Trophoblast cell (in vitro differentiated cells and primary cell): ENCODE measurements at regions not wholly inside any gene's neighbourhood (a gene's known extent, or its start where the extent isn't known, plus 50 kb on each side); places are given as distances from the start of the nearest gene placed in this dataset.
"Not testable (repeated sequence)": the region's sequence is repeated elsewhere in the genome, so short reads cannot be mapped to it uniquely, and the experiment has no call there.

Source experiments
- DNase-seq, 2 donors: peaks; one replicate each; pipeline ENCODE4 v3.0.0-alpha.2; 2016
- H2AFZ ChIP-seq: 2 replicates; pipeline ENCODE4 v1.6.1; 2013; ENCODE audit warnings: low read length, moderate library complexity, mild to moderate bottlenecking; ENCODE audit not compliant: insufficient read depth, poor library complexity
- H2AK5ac ChIP-seq: 2 replicates; pipeline ENCODE4 v1.6.1; 2013; ENCODE audit warnings: mild to moderate bottlenecking, low read length
- H2BK120ac ChIP-seq: 2 replicates; pipeline ENCODE4 v1.6.1; 2013; ENCODE audit warnings: low read length, mild to moderate bottlenecking, moderate library complexity; ENCODE audit not compliant: insufficient read depth, poor library complexity
- H2BK12ac ChIP-seq: 2 replicates; pipeline ENCODE4 v1.6.1; 2013; ENCODE audit warnings: mild to moderate bottlenecking, low read length, moderate library complexity
- H2BK5ac ChIP-seq: 2 replicates; pipeline ENCODE4 v1.6.1; 2013; ENCODE audit warnings: low read length, low read depth, moderate library complexity, mild to moderate bottlenecking; ENCODE audit not compliant: poor library complexity
- H3K14ac ChIP-seq: 2 replicates; pipeline ENCODE4 v1.6.1; 2013; ENCODE audit warnings: mild to moderate bottlenecking, low read length
- H3K18ac ChIP-seq: 2 replicates; pipeline ENCODE4 v1.6.1; 2013; ENCODE audit warnings: mild to moderate bottlenecking, low read length
- H3K23ac ChIP-seq: 2 replicates; pipeline ENCODE4 v1.6.1; 2013; ENCODE audit warnings: low read length
- H3K27ac ChIP-seq: 2 replicates; pipeline ENCODE4 v1.5.1; 2013; ENCODE audit warnings: low read depth, mild to moderate bottlenecking, inconsistent platforms, low read length, moderate library complexity
- H3K27me3 ChIP-seq: 2 replicates; pipeline ENCODE4 v1.6.1; 2013; ENCODE audit warnings: inconsistent platforms, mild to moderate bottlenecking, low read length, moderate library complexity; ENCODE audit not compliant: insufficient read depth
- H3K36me3 ChIP-seq, 2 experiments: 1 replicate in 1 of 2; 2 replicates in 1 of 2; pipeline ENCODE4 v1.6.1; 2013; ENCODE audit warnings: low read length in 2 of 2, mild to moderate bottlenecking in 2 of 2, moderate library complexity in 1 of 2; ENCODE audit not compliant: insufficient read depth in 2 of 2, control insufficient read depth in 1 of 2
- H3K4ac ChIP-seq: 2 replicates; pipeline ENCODE4 v1.6.1; 2013; ENCODE audit warnings: low read depth, mild to moderate bottlenecking, low read length, moderate library complexity
- H3K4me1 ChIP-seq, 2 experiments: 1 replicate in 1 of 2; 2 replicates in 1 of 2; pipeline ENCODE4 v1.6.1; 2013; ENCODE audit warnings: low read length in 2 of 2, mild to moderate bottlenecking in 2 of 2, moderate library complexity in 1 of 2; ENCODE audit not compliant: insufficient read depth in 2 of 2, control insufficient read depth in 1 of 2
- H3K4me2 ChIP-seq: 2 replicates; pipeline ENCODE4 v1.6.1; 2013; ENCODE audit warnings: inconsistent platforms, mild to moderate bottlenecking, low read length, moderate library complexity
- H3K4me3 ChIP-seq: 2 replicates; pipeline ENCODE4 v1.5.1; 2013; ENCODE audit warnings: mild to moderate bottlenecking, low read depth, low read length, inconsistent platforms
- H3K79me1 ChIP-seq: one replicate; pipeline ENCODE4 v1.6.1; 2013; ENCODE audit warnings: low read length
- H3K79me2 ChIP-seq: 2 replicates; pipeline ENCODE4 v1.6.1; 2013; ENCODE audit warnings: low read length, mild to moderate bottlenecking; ENCODE audit not compliant: control insufficient read depth, insufficient read depth, poor library complexity
- H3K9ac ChIP-seq: 2 replicates; pipeline ENCODE4 v1.6.1; 2013; ENCODE audit warnings: mild to moderate bottlenecking, low read length
- H3K9me3 ChIP-seq: 2 replicates; pipeline ENCODE4 v1.6.1; 2013; ENCODE audit warnings: low read depth, mild to moderate bottlenecking, control low read depth, inconsistent platforms, low read length; ENCODE audit not compliant: insufficient read depth
- H4K12ac ChIP-seq: 2 replicates; pipeline ENCODE4 v1.6.1; 2013; ENCODE audit warnings: low read depth, mild to moderate bottlenecking, low read length, moderate library complexity
- H4K8ac ChIP-seq: 2 replicates; pipeline ENCODE4 v1.6.1; 2013; ENCODE audit warnings: low read depth, mild to moderate bottlenecking, low read length, moderate library complexity
- H4K91ac ChIP-seq: one replicate; pipeline ENCODE4 v1.6.1; 2013; ENCODE audit warnings: low read depth, mild to moderate bottlenecking, low read length, moderate library complexity
- WGBS: extraction: QIAGEN DNeasy Blood & Tissue Kit; methylation state at CpG from one replicate; pipeline ENCODE4 v1.1.7; 2013; ENCODE audit warnings: missing lambda C conversion rate; ENCODE audit not compliant: insufficient read length, insufficient coverage; ENCODE audit errors: extremely low coverage; 5-methylcytosine and 5-hydroxymethylcytosine counted together

- Histone ChIP-seq H3K9me3 (peaks cover 3% of the 10 kb centered on the region), H4K12ac (no peak overlapping the region), H3K4me2 (no peak overlapping the region), H2AK5ac (no peak overlapping the region), H3K36me3 (no peaks in the 10 kb centered on the region), H3K4ac (no peak overlapping the region), H2BK12ac (no peak overlapping the region), H3K23ac (no peak overlapping the region), H3K4me1 (no peaks in the 10 kb centered on the region), H3K14ac (no peak overlapping the region), H2AFZ (no peak overlapping the region), H3K79me1 (no peaks in the 10 kb centered on the region), H3K27me3 (no peaks in the 10 kb centered on the region), H3K79me2 (no peaks in the 10 kb centered on the region), H4K8ac (no peak overlapping the region), H3K18ac (no peak overlapping the region), H2BK5ac (no peak overlapping the region), H3K27ac (no peak overlapping the region), H2BK120ac (no peak overlapping the region), H4K91ac (no peak overlapping the region), H3K9ac (no peak overlapping the region), H3K4me3 (no peak overlapping the region)
- DNase-seq, result no peak
Measured at GRCh38 chr2:168330624-168331423, 83.4 kb upstream of the STK39 start.

- H3K9me3 ChIP-seq, H3K14ac ChIP-seq, H3K18ac ChIP-seq, H3K27me3 ChIP-seq, H3K79me1 ChIP-seq, H3K4ac ChIP-seq, H3K23ac ChIP-seq, H3K27ac ChIP-seq, H3K4me2 ChIP-seq, H3K9ac ChIP-seq, H2BK120ac ChIP-seq, H3K4me1 ChIP-seq, H3K79me2 ChIP-seq, DNase-seq, H4K8ac ChIP-seq, H4K12ac ChIP-seq, H3K36me3 ChIP-seq, H2BK5ac ChIP-seq, H4K91ac ChIP-seq, H2BK12ac ChIP-seq, H2AK5ac ChIP-seq, H3K4me3 ChIP-seq, H2AFZ ChIP-seq: not testable (repeated sequence)
- no CpG with 5 or more reads among the region's 8 CpGs for WGBS
Measured at GRCh38 chr2:168335254-168335653, 87.9 kb upstream of the STK39 start.

DNA sequence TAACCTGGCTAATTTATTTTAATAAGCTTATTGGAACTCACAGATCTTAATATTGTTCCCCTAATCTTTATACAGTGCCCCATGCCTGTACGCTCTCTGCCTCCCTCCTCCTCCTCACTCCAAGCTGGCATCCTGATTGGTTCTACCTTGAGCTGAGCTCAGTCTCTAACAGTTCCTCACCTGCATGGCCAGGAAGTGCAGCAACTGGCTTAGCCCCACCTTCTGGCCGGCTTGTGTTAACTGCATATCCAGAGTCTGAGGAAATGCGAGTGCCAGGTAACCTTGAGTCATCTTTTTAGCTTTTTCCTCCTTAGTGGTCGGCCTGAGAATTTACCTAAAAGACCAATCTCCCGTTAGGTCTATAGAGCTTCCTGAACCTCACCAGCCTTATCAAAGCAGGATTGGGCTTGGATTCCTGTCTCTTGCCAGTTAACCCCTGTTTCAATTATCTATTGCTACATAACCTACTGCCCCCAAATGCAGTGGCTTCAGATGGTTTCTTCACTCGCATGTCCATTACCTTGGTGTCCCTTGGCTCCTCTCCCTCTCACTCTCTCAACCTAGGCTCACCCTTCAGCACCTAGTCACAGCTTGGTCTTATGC is 89.5 kb upstream of the STK39 start:
- H3K9me3 ChIP-seq, result no peaks in the 10 kb centered on the region
- no peak overlapping the region for H2BK5ac ChIP-seq
- no peak overlapping the region for H4K8ac ChIP-seq
- H3K79me2 ChIP-seq, result no peaks in the 10 kb centered on the region
- H3K4me1 ChIP-seq, result no peaks in the 10 kb centered on the region
- no peaks in the 10 kb centered on the region for H3K79me1 ChIP-seq
- no peaks in the 10 kb centered on the region for H3K36me3 ChIP-seq
- no peak overlapping the region for H3K4me3 ChIP-seq
- no peak overlapping the region for H3K9ac ChIP-seq
- no peak overlapping the region for H2AK5ac ChIP-seq
- H2BK120ac ChIP-seq, result no peak overlapping the region
- no peak overlapping the region for H3K27ac ChIP-seq
- H3K27me3 ChIP-seq, result no peaks in the 10 kb centered on the region
- H3K14ac ChIP-seq, result no peak overlapping the region
- no CpG with 5 or more reads among the region's 6 CpGs for WGBS
- no peak overlapping the region for H4K91ac ChIP-seq
- H3K23ac ChIP-seq, result no peak overlapping the region
- H2BK12ac ChIP-seq, result no peak overlapping the region
- no peak overlapping the region for H2AFZ ChIP-seq
- peak; percentile 36 to 66 for DNase-seq
- H3K18ac ChIP-seq, result no peak overlapping the region
- H3K4me2 ChIP-seq, result no peak overlapping the region
- H4K12ac ChIP-seq, result no peak overlapping the region
- H3K4ac ChIP-seq, result no peak overlapping the region

DNA sequence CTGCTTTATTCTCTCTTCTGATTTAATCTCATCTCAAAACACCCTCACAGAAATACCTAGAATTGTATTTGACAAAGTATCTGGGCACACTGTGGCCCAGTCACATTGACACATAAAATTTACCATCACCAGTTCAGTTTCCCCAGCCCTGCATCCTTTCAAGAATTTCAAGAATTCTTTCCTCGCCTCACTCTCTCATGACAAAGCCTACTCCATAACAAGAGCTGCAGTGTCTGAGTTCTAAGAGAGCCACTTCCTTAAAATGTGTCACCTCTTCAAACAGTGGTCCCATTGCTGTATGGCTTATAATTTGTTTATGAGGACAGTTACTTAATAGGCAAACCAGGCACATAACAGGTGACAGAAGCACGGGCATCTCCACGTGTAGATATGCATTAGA is 90.9 kb upstream of the STK39 start:
- no peak overlapping the region for H2BK120ac ChIP-seq
- no peak for DNase-seq

More for the DNA sequence above, 90.9 kb upstream of the STK39 start:
- Histone ChIP-seq H3K27ac (no peak overlapping the region), H3K79me2 (no peaks in the 10 kb centered on the region), H4K12ac (no peak overlapping the region), H2AK5ac (no peak overlapping the region), H3K14ac (no peak overlapping the region), H3K4me3 (no peak overlapping the region), H3K4me1 (no peaks in the 10 kb centered on the region), H2AFZ (no peak overlapping the region), H3K4me2 (no peak overlapping the region), H4K91ac (no peak overlapping the region), H2BK5ac (no peak overlapping the region), H3K27me3 (no peaks in the 10 kb centered on the region), H3K36me3 (no peaks in the 10 kb centered on the region), H3K9ac (no peak overlapping the region), H3K4ac (no peak overlapping the region), H3K23ac (no peak overlapping the region), H3K79me1 (no peaks in the 10 kb centered on the region), H2BK12ac (no peak overlapping the region), H3K18ac (no peak overlapping the region), H4K8ac (no peak overlapping the region), H3K9me3 (no peaks in the 10 kb centered on the region)
- no CpG with 5 or more reads among the region's 3 CpGs for WGBS
